ENCODE measurements at regions not wholly inside any gene's neighbourhood (a gene's known extent, or its start where the extent isn't known, plus 50 kb on each side); places are given as distances from the start of the nearest gene placed in this dataset.
"Not testable (repeated sequence)": the region's sequence is repeated elsewhere in the genome, so short reads cannot be mapped to it uniquely, and the experiment has no call there.

DNA sequence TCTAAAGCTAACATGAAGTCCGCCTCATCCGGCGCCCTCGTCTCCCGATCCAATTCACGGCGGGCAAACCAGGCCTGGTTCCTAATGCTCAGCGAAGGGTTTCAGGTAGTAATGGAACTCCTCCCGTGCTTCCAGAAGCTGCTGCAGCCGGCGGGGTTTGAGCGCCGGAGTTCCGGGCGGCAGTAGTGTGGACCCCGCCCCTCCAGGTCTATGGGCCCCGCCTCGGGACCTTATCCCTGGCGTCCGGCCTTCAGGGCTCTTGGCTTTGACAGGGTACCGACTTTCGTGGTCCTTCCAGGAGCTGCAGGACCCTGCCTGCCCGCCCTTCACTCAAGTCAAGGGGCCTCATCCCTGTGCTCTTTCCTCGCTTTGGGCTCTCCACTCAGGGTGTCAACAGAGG, 304.1 kb downstream of the FAM72C start:
- H3K4me1 ChIP-seq = no peaks in the 10 kb centered on the region
- no peaks in the 10 kb centered on the region; the same call in 1 of the 2 replicates for H3K27me3 ChIP-seq (ENCODE audit: low read depth)
- no peak for DNase-seq (ENCODE audit: low spot score in 2 of 2)
- in situ Hi-C loops (cut with MboI; ENCODE audit: low sequenced_read_pairs) = no loop called here
- H3K4me3 ChIP-seq = no peak overlapping the region
- H3K9me3 ChIP-seq = no peaks in the 10 kb centered on the region
- H3K36me3 ChIP-seq (replicated peaks) = no peaks in the 10 kb centered on the region

DNA sequence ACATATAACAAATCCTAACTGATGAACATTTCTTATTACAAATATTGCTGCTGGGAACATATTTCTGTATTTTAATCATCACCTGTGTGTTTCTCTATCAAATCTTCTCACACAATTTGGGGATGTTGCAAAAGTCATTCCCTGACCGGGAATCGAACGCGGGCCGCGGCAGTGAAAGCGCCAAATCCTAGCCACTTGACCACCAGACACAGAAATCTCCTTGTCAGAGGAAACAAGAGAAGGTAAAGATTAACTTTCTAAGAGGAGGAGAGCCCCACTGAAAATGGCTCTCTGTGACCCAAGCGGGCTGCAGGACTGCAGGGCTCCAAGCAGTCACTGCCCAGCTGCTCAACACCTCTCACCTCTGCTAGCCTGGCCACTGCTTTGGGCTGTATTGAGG, 304.9 kb downstream of the FAM72C start:
- H3K36me3 ChIP-seq (replicated peaks) = no peaks in the 10 kb centered on the region
- H3K9me3 ChIP-seq = no peaks in the 10 kb centered on the region
- H3K27me3 ChIP-seq (ENCODE audit: low read depth) = no peaks in the 10 kb centered on the region; the same call in 1 of the 2 replicates
- H3K4me3 ChIP-seq = no peak overlapping the region
- H3K4me1 ChIP-seq = no peaks in the 10 kb centered on the region
- in situ Hi-C loops (cut with MboI; ENCODE audit: low sequenced_read_pairs) = no loop called here
- no peak for DNase-seq (ENCODE audit: low spot score in 2 of 2)

DNA sequence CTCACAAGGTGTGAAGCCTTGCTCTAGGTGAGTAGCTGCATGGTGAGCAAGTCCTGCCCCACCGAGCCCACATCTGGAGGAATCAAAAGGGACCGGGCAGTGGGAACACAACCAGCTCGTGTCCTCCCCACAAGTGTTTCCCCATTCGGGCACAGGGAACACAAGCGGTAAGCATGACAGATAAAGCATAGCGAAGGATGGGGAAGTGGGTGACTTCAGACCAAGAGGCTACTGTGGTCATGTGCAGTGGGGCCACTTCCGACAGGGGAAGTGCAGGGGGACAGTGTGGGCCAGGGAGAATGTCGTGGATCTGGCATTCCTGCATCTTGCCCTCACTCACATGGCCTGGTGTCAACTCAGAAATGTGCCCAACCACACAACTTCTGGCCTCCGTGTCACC, 306.2 kb downstream of the FAM72C start:
- H3K36me3 ChIP-seq (replicated peaks) = no peaks in the 10 kb centered on the region
- no peak overlapping the region for H3K4me3 ChIP-seq
- no peaks in the 10 kb centered on the region for H3K9me3 ChIP-seq
- DNase-seq (ENCODE audit: low spot score in 2 of 2) = no peak
- no peaks in the 10 kb centered on the region for H3K4me1 ChIP-seq
- no peaks in the 10 kb centered on the region; the same call in 1 of the 2 replicates for H3K27me3 ChIP-seq (ENCODE audit: low read depth)
- in situ Hi-C loops (cut with MboI; ENCODE audit: low sequenced_read_pairs) = no loop called here

DNA sequence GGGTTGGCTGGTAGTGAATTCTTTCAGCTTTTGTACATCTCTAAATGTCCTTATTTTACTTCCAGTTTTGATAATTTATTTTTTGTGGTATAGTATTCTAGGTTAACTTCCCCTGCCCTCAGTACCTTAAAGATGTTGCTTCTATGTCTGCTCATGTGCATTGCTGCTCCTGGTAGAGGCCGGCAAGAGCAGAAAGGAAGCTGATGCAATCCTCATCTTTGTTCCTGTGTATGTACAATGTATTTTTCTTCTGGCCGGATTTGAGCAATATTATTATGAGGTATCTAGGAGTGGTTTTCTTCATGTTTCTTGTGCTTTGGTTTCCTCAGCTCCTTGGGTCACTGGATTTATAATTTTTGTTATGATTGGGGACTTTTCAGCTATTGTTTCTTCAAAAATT, 308.7 kb downstream of the FAM72C start:
- H3K36me3 ChIP-seq (replicated peaks); H3K4me1 ChIP-seq; H3K9me3 ChIP-seq; H3K4me3 ChIP-seq; DNase-seq (ENCODE audit: low spot score in 2 of 2); H3K27me3 ChIP-seq (ENCODE audit: low read depth); in situ Hi-C loops (cut with MboI; ENCODE audit: low sequenced_read_pairs): not testable (repeated sequence)

GRCh38 chr1:143661418-143662101, 310.2 kb downstream of the FAM72C start:
- Histone ChIP-seq H3K36me3 (replicated peaks) (no peaks in the 10 kb centered on the region), H3K4me3 (no peak overlapping the region), H3K9me3 (no peaks in the 10 kb centered on the region), H3K27me3 (ENCODE audit: low read depth) (no peaks in the 10 kb centered on the region), H3K4me1 (no peaks in the 10 kb centered on the region)
- no peak for DNase-seq (ENCODE audit: low spot score in 2 of 2)
- in situ Hi-C loops (cut with MboI; ENCODE audit: low sequenced_read_pairs) = no loop called here

- no peaks in the 10 kb centered on the region for H3K4me1 ChIP-seq
- no peak overlapping the region for H3K4me3 ChIP-seq
- H3K36me3 ChIP-seq (replicated peaks) = no peaks in the 10 kb centered on the region
- no peaks in the 10 kb centered on the region for H3K27me3 ChIP-seq (ENCODE audit: low read depth)
- no peak for DNase-seq (ENCODE audit: low spot score in 2 of 2)
- in situ Hi-C loops (cut with MboI; ENCODE audit: low sequenced_read_pairs) = no loop called here
- no peaks in the 10 kb centered on the region for H3K9me3 ChIP-seq
Measured at GRCh38 chr1:143660354-143660941, 311.3 kb downstream of the FAM72C start.

DNA sequence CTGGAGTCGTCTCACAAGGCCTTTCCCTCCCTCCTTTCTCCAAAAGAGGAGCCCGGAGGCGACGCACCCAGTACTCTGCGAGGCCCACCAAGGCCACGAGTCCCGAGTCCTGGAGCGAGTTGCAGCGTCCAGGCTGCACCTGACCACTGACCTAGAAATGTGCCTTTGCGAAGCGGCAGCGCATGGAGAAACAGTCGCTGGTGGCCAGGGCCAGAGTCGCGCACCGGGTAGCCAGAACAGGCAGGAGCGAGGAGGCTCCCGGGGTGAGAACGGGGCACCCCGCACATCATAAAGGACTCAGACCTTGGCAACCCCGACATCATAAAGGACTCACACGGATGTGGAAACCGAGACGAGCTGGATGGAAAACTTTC, 318.4 kb downstream of the FAM72C start:
- in situ Hi-C loops (cut with MboI; ENCODE audit: low sequenced_read_pairs) = no loop called here
- DNase-seq (ENCODE audit: low spot score in 2 of 2) = no peak
- Histone ChIP-seq H3K4me1 (no peaks in the 10 kb centered on the region), H3K4me3 (no peak overlapping the region), H3K36me3 (replicated peaks) (no peaks in the 10 kb centered on the region), H3K9me3 (no peaks in the 10 kb centered on the region), H3K27me3 (ENCODE audit: low read depth) (no peaks in the 10 kb centered on the region)

GRCh38 chr1:143652744-143653428, 318.9 kb downstream of the FAM72C start:
- in situ Hi-C loops (cut with MboI; ENCODE audit: low sequenced_read_pairs) = no loop called here
- no peak overlapping the region for H3K4me3 ChIP-seq
- H3K9me3 ChIP-seq = no peaks in the 10 kb centered on the region
- H3K27me3 ChIP-seq (ENCODE audit: low read depth) = no peaks in the 10 kb centered on the region
- no peaks in the 10 kb centered on the region for H3K4me1 ChIP-seq
- no peak for DNase-seq (ENCODE audit: low spot score in 2 of 2)
- no peaks in the 10 kb centered on the region for H3K36me3 ChIP-seq (replicated peaks)

DNA sequence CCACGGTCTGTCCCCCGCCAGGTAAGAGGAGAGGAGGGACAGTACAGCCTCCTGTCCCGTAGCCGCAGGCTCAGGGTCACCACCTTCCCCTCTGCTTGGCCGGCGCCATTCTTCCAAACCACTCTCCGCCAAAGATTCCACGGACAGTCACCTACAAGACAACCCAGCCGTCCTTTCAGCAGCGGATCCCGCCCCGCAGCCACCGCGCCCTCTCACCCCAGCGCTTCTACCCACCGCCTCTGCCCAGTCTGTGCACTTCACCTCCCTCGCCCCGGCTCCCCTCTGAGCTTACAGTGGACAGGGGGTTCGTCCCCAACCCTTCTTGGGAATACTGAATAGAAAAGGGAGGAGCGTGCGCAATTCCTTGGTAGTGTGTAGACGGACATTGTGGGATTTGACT, 319.6 kb downstream of the FAM72C start:
- H3K27me3 ChIP-seq (ENCODE audit: low read depth) = no peaks in the 10 kb centered on the region
- H3K9me3 ChIP-seq = no peaks in the 10 kb centered on the region
- no peak for DNase-seq (ENCODE audit: low spot score in 2 of 2)
- H3K4me3 ChIP-seq = no peak overlapping the region
- no peaks in the 10 kb centered on the region for H3K4me1 ChIP-seq
- H3K36me3 ChIP-seq (replicated peaks) = no peaks in the 10 kb centered on the region
- in situ Hi-C loops (cut with MboI; ENCODE audit: low sequenced_read_pairs) = no loop called here

GRCh38 chr1:143651350-143651992, 320.3 kb downstream of the FAM72C start:
- DNase-seq (ENCODE audit: low spot score in 2 of 2) = no peak
- in situ Hi-C loops (cut with MboI; ENCODE audit: low sequenced_read_pairs) = no loop called here
- H3K4me1 ChIP-seq = no peaks in the 10 kb centered on the region
- no peaks in the 10 kb centered on the region for H3K36me3 ChIP-seq (replicated peaks)
- H3K9me3 ChIP-seq = no peaks in the 10 kb centered on the region
- no peak overlapping the region for H3K4me3 ChIP-seq
- no peaks in the 10 kb centered on the region for H3K27me3 ChIP-seq (ENCODE audit: low read depth)

- H3K4me3 ChIP-seq; H3K9me3 ChIP-seq; H3K27me3 ChIP-seq (ENCODE audit: low read depth); in situ Hi-C loops (cut with MboI; ENCODE audit: low sequenced_read_pairs); H3K4me1 ChIP-seq; H3K36me3 ChIP-seq (replicated peaks); DNase-seq (ENCODE audit: low spot score in 2 of 2): not testable (repeated sequence)
Measured at GRCh38 chr1:143644035-143644434, 327.8 kb downstream of the FAM72C start.

GRCh38 chr1:143643148-143643885, 328.5 kb downstream of the FAM72C start:
- in situ Hi-C loops (cut with MboI; ENCODE audit: low sequenced_read_pairs) = no loop called here
- DNase-seq (ENCODE audit: low spot score in 2 of 2) = no peak

DNA sequence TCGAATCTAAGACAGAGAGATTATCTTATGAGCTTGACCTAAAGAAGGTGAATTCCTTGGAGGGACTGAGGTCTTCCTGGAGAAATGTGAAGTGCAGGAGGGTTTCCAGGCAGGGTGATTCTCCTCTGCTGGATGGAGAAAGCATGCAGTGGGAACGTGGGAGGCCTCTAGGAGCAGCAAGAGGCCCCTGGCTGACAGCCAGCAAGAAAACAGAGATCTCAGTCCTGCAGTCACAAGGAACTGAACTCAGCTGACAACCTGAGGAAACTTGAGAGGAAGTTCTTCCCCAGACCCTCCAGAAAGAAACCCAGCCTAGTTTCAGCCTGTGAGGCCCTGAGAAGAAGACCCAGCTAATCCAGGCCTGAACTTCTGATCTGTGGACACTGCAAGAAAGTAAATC, 345.9 kb downstream of the FAM72C start:
- in situ Hi-C loops (cut with MboI; ENCODE audit: low sequenced_read_pairs) = no loop called here
- Histone ChIP-seq H3K36me3 (replicated peaks) (no peaks in the 10 kb centered on the region), H3K9me3 (no peaks in the 10 kb centered on the region)

More at GRCh38 chr1:143643148-143643885, 328.5 kb downstream of the FAM72C start:
- Histone ChIP-seq H3K36me3 (replicated peaks) (no peaks in the 10 kb centered on the region), H3K9me3 (no peaks in the 10 kb centered on the region), H3K4me1 (no peaks in the 10 kb centered on the region), H3K4me3 (no peak overlapping the region), H3K27me3 (ENCODE audit: low read depth) (no peaks in the 10 kb centered on the region; the same call in 1 of the 2 replicates)

More for the DNA sequence above, 345.9 kb downstream of the FAM72C start:
- Histone ChIP-seq H3K4me3 (no peak overlapping the region), H3K4me1 (no peaks in the 10 kb centered on the region), H3K27me3 (ENCODE audit: low read depth) (no peaks in the 10 kb centered on the region)
- no peak for DNase-seq (ENCODE audit: low spot score in 2 of 2)
